ENCODE measurements at regions not wholly inside any gene's neighbourhood (a gene's known extent, or its start where the extent isn't known, plus 50 kb on each side); places are given as distances from the start of the nearest gene placed in this dataset.

DNA sequence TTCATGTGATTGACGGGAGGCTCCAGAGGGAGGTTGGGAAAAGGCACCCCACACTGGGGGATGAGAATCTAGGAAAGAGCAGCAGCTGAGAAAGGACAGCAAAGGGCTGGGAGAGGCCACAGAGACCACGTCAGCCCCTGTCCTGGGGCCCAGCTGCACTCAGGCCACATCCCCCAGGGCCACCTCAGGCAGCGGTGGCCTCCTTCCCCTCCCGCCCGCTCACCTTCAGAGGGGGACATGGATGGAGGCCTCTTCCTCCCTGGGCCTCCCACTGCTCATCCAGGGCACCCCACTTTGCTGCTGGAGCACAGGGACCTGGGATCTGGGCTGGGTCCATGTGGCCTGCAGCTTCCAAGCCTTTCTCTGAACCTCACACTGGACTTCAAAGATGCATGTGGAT is 199.8 kb upstream of the HDAC4 start:
- Histone ChIP-seq H3K36me3 (no peaks in the 10 kb centered on the region), H3F3A (ENCODE audit: low read depth) (peaks cover 12% of the 10 kb centered on the region), H3K9me3 (ENCODE audit: low read depth) (no peaks in the 10 kb centered on the region), H3K27ac (no peak overlapping the region), H2AFZ (replicated peaks) (no peak overlapping the region), H4K20me1 (ENCODE audit: low read depth) (no peaks in the 10 kb centered on the region), H3K79me2 (ENCODE audit: low read depth) (no peaks in the 10 kb centered on the region), H3K4me2 (no peak overlapping the region), H3K4me3 (no peak overlapping the region), H3K27me3 (peaks cover 33% of the 10 kb centered on the region), H3K9ac (no peak overlapping the region), H3K4me1 (peaks cover 21% of the 10 kb centered on the region)
- DNase-seq (ENCODE audit: low spot score) = no peak
- TF ChIP-seq, protein P1, sequence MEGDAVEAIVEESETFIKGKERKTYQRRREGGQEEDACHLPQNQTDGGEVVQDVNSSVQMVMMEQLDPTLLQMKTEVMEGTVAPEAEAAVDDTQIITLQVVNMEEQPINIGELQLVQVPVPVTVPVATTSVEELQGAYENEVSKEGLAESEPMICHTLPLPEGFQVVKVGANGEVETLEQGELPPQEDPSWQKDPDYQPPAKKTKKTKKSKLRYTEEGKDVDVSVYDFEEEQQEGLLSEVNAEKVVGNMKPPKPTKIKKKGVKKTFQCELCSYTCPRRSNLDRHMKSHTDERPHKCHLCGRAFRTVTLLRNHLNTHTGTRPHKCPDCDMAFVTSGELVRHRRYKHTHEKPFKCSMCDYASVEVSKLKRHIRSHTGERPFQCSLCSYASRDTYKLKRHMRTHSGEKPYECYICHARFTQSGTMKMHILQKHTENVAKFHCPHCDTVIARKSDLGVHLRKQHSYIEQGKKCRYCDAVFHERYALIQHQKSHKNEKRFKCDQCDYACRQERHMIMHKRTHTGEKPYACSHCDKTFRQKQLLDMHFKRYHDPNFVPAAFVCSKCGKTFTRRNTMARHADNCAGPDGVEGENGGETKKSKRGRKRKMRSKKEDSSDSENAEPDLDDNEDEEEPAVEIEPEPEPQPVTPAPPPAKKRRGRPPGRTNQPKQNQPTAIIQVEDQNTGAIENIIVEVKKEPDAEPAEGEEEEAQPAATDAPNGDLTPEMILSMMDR (IDR thresholded peaks at IDR 0.05) = no peak
- TF ChIP-seq EZH2 (IDR thresholded peaks at IDR 0.05) (no peak), EZH2phosphoT487 (IDR thresholded peaks at IDR 0.05) (no peak)
- Mint-ChIP-seq H3K4me3 (no peak overlapping the region), H3K9me3 (peaks cover 3% of the 10 kb centered on the region), H3K36me3 (no peaks in the 10 kb centered on the region), H3K27me3 (ENCODE audit: insufficient read depth, low read depth) (peaks cover 8% of the 10 kb centered on the region), H3K4me1 (peaks cover 36% of the 10 kb centered on the region), H3K27ac (no peak overlapping the region)

DNA sequence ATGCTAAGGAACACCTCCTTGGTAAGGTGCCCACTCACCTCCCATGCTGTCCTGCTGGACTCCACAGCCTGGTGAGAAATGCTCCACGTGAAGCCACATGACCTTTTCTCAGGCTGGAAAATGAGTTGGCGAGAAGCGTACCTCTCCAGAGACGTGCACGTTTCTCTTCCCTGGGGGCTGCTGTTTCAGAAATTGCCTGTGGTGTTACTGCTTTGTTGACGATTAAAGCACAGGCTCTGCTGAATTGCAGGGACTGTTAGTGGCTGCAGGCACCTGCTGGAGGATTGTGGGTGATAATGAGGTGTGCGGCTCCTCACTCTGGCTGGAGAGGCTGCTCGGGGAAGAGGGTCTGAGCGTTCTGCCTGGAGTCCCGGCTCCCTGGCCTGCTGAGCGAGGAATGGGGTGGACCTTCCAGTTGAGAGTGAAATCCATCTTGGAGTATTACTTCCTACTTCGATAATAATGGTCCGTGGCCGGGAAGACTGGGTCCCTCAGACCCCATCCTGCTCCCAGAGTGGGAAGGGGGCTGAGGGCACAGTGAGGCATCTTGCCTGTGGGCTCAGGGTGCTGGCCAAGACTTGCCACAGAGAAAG is 199.3 kb upstream of the HDAC4 start:
- Histone ChIP-seq H3K36me3 (no peaks in the 10 kb centered on the region), H2AFZ (replicated peaks) (no peak overlapping the region), H3K9ac (no peak overlapping the region), H3K27ac (no peak overlapping the region), H3K4me2 (no peak overlapping the region), H3K4me1 (peaks cover 21% of the 10 kb centered on the region), H3K79me2 (ENCODE audit: low read depth) (no peaks in the 10 kb centered on the region), H3K4me3 (no peak overlapping the region), H3F3A (ENCODE audit: low read depth) (peaks cover 12% of the 10 kb centered on the region), H3K27me3 (peaks cover 33% of the 10 kb centered on the region), H4K20me1 (ENCODE audit: low read depth) (no peaks in the 10 kb centered on the region), H3K9me3 (ENCODE audit: low read depth) (no peaks in the 10 kb centered on the region)
- Mint-ChIP-seq H3K27ac (peak overlapping the region; percentile 53), H3K9me3 (peaks cover 3% of the 10 kb centered on the region), H3K36me3 (no peaks in the 10 kb centered on the region), H3K27me3 (ENCODE audit: insufficient read depth, low read depth) (peaks cover 8% of the 10 kb centered on the region), H3K4me1 (peaks cover 36% of the 10 kb centered on the region), H3K4me3 (no peak overlapping the region)
- DNase-seq (ENCODE audit: low spot score) = no peak
- TF ChIP-seq EZH2phosphoT487 (IDR thresholded peaks at IDR 0.05) = no peak
- TF ChIP-seq EZH2 (IDR thresholded peaks at IDR 0.05) = no peak
- TF ChIP-seq, protein P1 (IDR thresholded peaks at IDR 0.05) = no peak

DNA sequence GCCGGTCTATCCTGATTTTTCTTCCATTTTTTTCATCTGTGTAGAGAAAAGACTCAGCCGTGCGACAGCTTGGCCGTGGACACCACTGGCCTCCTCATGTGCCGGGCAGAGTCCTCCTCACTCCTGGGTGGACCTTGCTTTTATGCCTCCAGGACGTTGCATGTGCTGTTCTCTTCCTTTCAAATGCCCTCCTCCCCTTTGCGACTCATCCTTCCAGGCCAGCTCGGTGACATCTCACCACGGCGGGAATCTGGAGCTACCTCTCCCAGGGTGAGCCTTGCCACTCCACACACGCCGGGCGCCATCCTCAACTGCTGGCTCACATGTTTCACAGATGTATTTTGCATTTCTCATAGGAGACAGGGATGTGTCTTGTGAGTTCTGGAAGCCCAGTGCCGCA is 198.5 kb upstream of the HDAC4 start:
- no peaks in the 10 kb centered on the region for H3K36me3 Mint-ChIP-seq
- peaks cover 8% of the 10 kb centered on the region for H3K27me3 Mint-ChIP-seq (ENCODE audit: insufficient read depth, low read depth)
- no peak overlapping the region for H3K4me3 Mint-ChIP-seq
- Histone ChIP-seq H4K20me1 (ENCODE audit: low read depth) (no peaks in the 10 kb centered on the region), H3K27ac (no peak overlapping the region), H3K27me3 (peaks cover 32% of the 10 kb centered on the region), H3K9ac (no peak overlapping the region), H3K36me3 (no peaks in the 10 kb centered on the region), H3K4me2 (no peak overlapping the region), H3F3A (ENCODE audit: low read depth) (peaks cover 12% of the 10 kb centered on the region), H2AFZ (replicated peaks) (no peak overlapping the region), H3K79me2 (ENCODE audit: low read depth) (no peaks in the 10 kb centered on the region), H3K4me3 (no peak overlapping the region), H3K9me3 (ENCODE audit: low read depth) (no peaks in the 10 kb centered on the region), H3K4me1 (peaks cover 21% of the 10 kb centered on the region)
- TF ChIP-seq, protein P1 (IDR thresholded peaks at IDR 0.05) = no peak
- TF ChIP-seq EZH2phosphoT487 (IDR thresholded peaks at IDR 0.05) (no peak), EZH2 (IDR thresholded peaks at IDR 0.05) (no peak)
- peaks cover 36% of the 10 kb centered on the region for H3K4me1 Mint-ChIP-seq
- peaks cover 3% of the 10 kb centered on the region for H3K9me3 Mint-ChIP-seq
- no peak for DNase-seq (ENCODE audit: low spot score)
- no peak overlapping the region for H3K27ac Mint-ChIP-seq

Data from neural progenitor cell (in vitro differentiated cells).